ENCODE measurements at regions not wholly inside any gene's neighbourhood (a gene's known extent, or its start where the extent isn't known, plus 50 kb on each side); places are given as distances from the start of the nearest gene placed in this dataset.
"Not testable (repeated sequence)": the region's sequence is repeated elsewhere in the genome, so short reads cannot be mapped to it uniquely, and the experiment has no call there.

GRCh38 chr6:102936959-102937358 lies 1543.5 kb downstream of the GRIK2 start:
- in situ Hi-C loops (cut with MboI; ENCODE audit: low pct_ligation_motif_present in 1 of 4, low pct_unique_long_range_greater_than_20kb in 1 of 4, low sequenced_read_pairs in 3 of 4) = no loop called here
- H3K4me1 ChIP-seq = no peaks in the 10 kb centered on the region
- no peak for DNase-seq
- WGBS, 2 donors (ENCODE audit: low coverage in 1 of 2) = 42 to 50% methylated on average over 3 of the region's 3 CpGs
- intact Hi-C loops (cut with DNase I; ENCODE audit: low total_unique reads) = no loop called here
- H3K36me3 ChIP-seq = no peaks in the 10 kb centered on the region
- no peak for TF ChIP-seq EP300 (IDR thresholded peaks at IDR 0.05; ENCODE audit: low read depth)
- no peak for TF ChIP-seq POLR2AphosphoS5 (IDR thresholded peaks at IDR 0.05)
- TF ChIP-seq POLR2A (IDR thresholded peaks at IDR 0.05) = no peak
- TF ChIP-seq CTCF (IDR thresholded peaks at IDR 0.05) = no peak
- H3K27me3 ChIP-seq = no peaks in the 10 kb centered on the region
- no peaks in the 10 kb centered on the region for H3K9me3 ChIP-seq
- H3K4me3 ChIP-seq = no peak overlapping the region
- no peak overlapping the region for H3K27ac ChIP-seq

GRCh38 chr6:102928109-102928508 lies 1534.6 kb downstream of the GRIK2 start:
- in situ Hi-C loops (cut with MboI; ENCODE audit: low pct_ligation_motif_present in 1 of 4, low pct_unique_long_range_greater_than_20kb in 1 of 4, low sequenced_read_pairs in 3 of 4) (no loop called here), intact Hi-C loops (cut with DNase I; ENCODE audit: low total_unique reads) (no loop called here)
- Histone ChIP-seq H3K9me3 (no peaks in the 10 kb centered on the region), H3K36me3 (no peaks in the 10 kb centered on the region), H3K27ac (no peak overlapping the region), H3K4me3 (no peak overlapping the region), H3K4me1 (no peaks in the 10 kb centered on the region), H3K27me3 (no peaks in the 10 kb centered on the region)
- no peak for DNase-seq
- TF ChIP-seq POLR2AphosphoS5 (IDR thresholded peaks at IDR 0.05) (no peak), CTCF (IDR thresholded peaks at IDR 0.05) (no peak), EP300 (IDR thresholded peaks at IDR 0.05; ENCODE audit: low read depth) (no peak), POLR2A (IDR thresholded peaks at IDR 0.05) (no peak)
- WGBS, 2 donors (ENCODE audit: low coverage in 1 of 2) = 88% methylated on average over 3 of the region's 3 CpGs; no CpG with 5 or more reads in 1 of the 2 donors

- DNase-seq = no peak
- 45 to 63% methylated on average over 6 of the region's 6 CpGs for WGBS, 2 donors (ENCODE audit: low coverage in 1 of 2)
- in situ Hi-C loops (cut with MboI; ENCODE audit: low pct_ligation_motif_present in 1 of 4, low pct_unique_long_range_greater_than_20kb in 1 of 4, low sequenced_read_pairs in 3 of 4) = no loop called here
- no peaks in the 10 kb centered on the region for H3K4me1 ChIP-seq
- intact Hi-C loops (cut with DNase I; ENCODE audit: low total_unique reads) = no loop called here
- TF ChIP-seq EP300 (IDR thresholded peaks at IDR 0.05; ENCODE audit: low read depth) (no peak), CTCF (IDR thresholded peaks at IDR 0.05) (no peak), POLR2A (IDR thresholded peaks at IDR 0.05) (no peak), POLR2AphosphoS5 (IDR thresholded peaks at IDR 0.05) (no peak)
- H3K27ac ChIP-seq = no peak overlapping the region
- H3K36me3 ChIP-seq = no peaks in the 10 kb centered on the region
- H3K4me3 ChIP-seq = no peak overlapping the region
- H3K27me3 ChIP-seq = no peaks in the 10 kb centered on the region
- no peaks in the 10 kb centered on the region for H3K9me3 ChIP-seq
These were observed 1524.7 kb downstream of the GRIK2 start for GRCh38 chr6:102918161-102918560.

GRCh38 chr6:102911571-102911970 lies 1518.1 kb downstream of the GRIK2 start:
- no peak for TF ChIP-seq POLR2AphosphoS5 (IDR thresholded peaks at IDR 0.05)
- no peak for TF ChIP-seq CTCF (IDR thresholded peaks at IDR 0.05)
- no peak for TF ChIP-seq EP300 (IDR thresholded peaks at IDR 0.05; ENCODE audit: low read depth)
- TF ChIP-seq POLR2A (IDR thresholded peaks at IDR 0.05) = no peak
- in situ Hi-C loops (cut with MboI; ENCODE audit: low pct_ligation_motif_present in 1 of 4, low pct_unique_long_range_greater_than_20kb in 1 of 4, low sequenced_read_pairs in 3 of 4) = no loop called here
- intact Hi-C loops (cut with DNase I; ENCODE audit: low total_unique reads) = no loop called here
- no peak for DNase-seq
- H3K4me1 ChIP-seq = no peaks in the 10 kb centered on the region
- no peaks in the 10 kb centered on the region for H3K9me3 ChIP-seq
- no peaks in the 10 kb centered on the region for H3K36me3 ChIP-seq
- H3K4me3 ChIP-seq = no peak overlapping the region
- no peak overlapping the region for H3K27ac ChIP-seq
- no peaks in the 10 kb centered on the region for H3K27me3 ChIP-seq

GRCh38 chr6:102910701-102911139 lies 1517.2 kb downstream of the GRIK2 start:
- H3K4me3 ChIP-seq; H3K27me3 ChIP-seq; H3K27ac ChIP-seq; in situ Hi-C loops (cut with MboI; ENCODE audit: low pct_ligation_motif_present in 1 of 4, low pct_unique_long_range_greater_than_20kb in 1 of 4, low sequenced_read_pairs in 3 of 4); H3K36me3 ChIP-seq; H3K4me1 ChIP-seq; DNase-seq; intact Hi-C loops (cut with DNase I; ENCODE audit: low total_unique reads); H3K9me3 ChIP-seq: not testable (repeated sequence)
- 95% methylated on average over 31 of the region's 38 CpGs; no CpG with 5 or more reads in 1 of the 2 donors for WGBS, 2 donors (ENCODE audit: low coverage in 1 of 2)
